Parathyroid adenoma (tissue), 2 donors: ENCODE measurements at regions not wholly inside any gene's neighbourhood (a gene's known extent, or its start where the extent isn't known, plus 50 kb on each side); places are given as distances from the start of the nearest gene placed in this dataset.

ENCODE experiments used
- H2AFZ ChIP-seq: fragments of 300-600 bp; sonication (generic); one replicate; pipeline ENCODE4 v1.7.0; 2017; ENCODE audit warnings: antibody characterized with exemption, mild to moderate bottlenecking
- H3K27ac ChIP-seq: fragments of 300-600 bp; sonication (generic); one replicate; pipeline ENCODE4 v1.7.0; 2017
- H3K27me3 ChIP-seq: fragments of 300-600 bp; sonication (generic); one replicate; pipeline ENCODE4 v1.7.0; 2017; ENCODE audit warnings: low read length; ENCODE audit not compliant: control insufficient read depth, insufficient read depth
- H3K36me3 ChIP-seq: fragments of 300-600 bp; sonication (generic); one replicate; pipeline ENCODE4 v1.7.0; 2017; ENCODE audit warnings: low read length; ENCODE audit not compliant: control insufficient read depth, insufficient read depth
- H3K4me1 ChIP-seq: fragments of 300-600 bp; sonication (generic); one replicate; pipeline ENCODE4 v1.7.0; 2017; ENCODE audit warnings: control low read depth
- H3K4me2 ChIP-seq: fragments of 300-600 bp; sonication (generic); one replicate; pipeline ENCODE4 v1.7.0; 2017; ENCODE audit warnings: low read length
- H3K4me3 ChIP-seq: fragments of 300-600 bp; sonication (generic); one replicate; pipeline ENCODE4 v1.7.0; 2017; ENCODE audit warnings: low read depth, low read length
- H3K79me2 ChIP-seq: fragments of 300-600 bp; sonication (generic); one replicate; pipeline ENCODE4 v1.7.0; 2017; ENCODE audit warnings: control low read depth
- H3K9ac ChIP-seq: fragments of 300-600 bp; sonication (generic); one replicate; pipeline ENCODE4 v1.7.0; 2017; ENCODE audit warnings: mild to moderate bottlenecking
- H3K9me3 ChIP-seq: fragments of 300-600 bp; sonication (generic); one replicate; pipeline ENCODE4 v1.7.0; 2017; ENCODE audit warnings: low read length; ENCODE audit not compliant: control insufficient read depth
- CTCF ChIP-seq: fragments of 300-600 bp; sonication (generic); IDR thresholded peaks from one replicate; pipeline ENCODE4 v1.7.0; 2017; ENCODE audit warnings: antibody characterized with exemption, mild to moderate bottlenecking
- donor health status: primary hyperparathyroidism.

DNA sequence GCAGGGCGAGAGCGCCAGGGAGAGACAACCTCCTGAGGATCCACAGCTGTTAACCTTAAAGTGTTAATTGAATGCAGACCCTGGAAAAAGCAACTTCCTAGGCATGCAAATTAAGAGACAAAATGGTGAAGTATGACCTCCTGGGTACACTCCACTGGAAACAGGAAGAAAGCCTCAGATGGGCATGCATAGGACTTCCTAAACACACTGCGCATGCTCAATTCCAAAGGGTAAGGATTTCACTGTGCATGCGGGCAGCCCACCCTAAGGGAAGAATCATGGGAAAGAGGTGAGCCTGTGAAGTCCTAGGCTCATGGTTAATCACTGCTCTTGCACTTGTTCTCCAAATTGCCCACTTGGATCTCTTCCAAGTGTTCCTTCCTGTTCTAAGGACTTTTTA lies 80.5 kb upstream of the CAPRIN2 start:
- Histone ChIP-seq H3K9me3 (no peaks in the 10 kb centered on the region), H3K4me1 (no peaks in the 10 kb centered on the region), H3K4me3 (no peak overlapping the region), H3K79me2 (no peaks in the 10 kb centered on the region), H3K9ac (no peak overlapping the region), H2AFZ (no peak overlapping the region), H3K36me3 (no peaks in the 10 kb centered on the region), H3K27ac (no peak overlapping the region), H3K27me3 (no peaks in the 10 kb centered on the region), H3K4me2 (no peak overlapping the region)
- no peak for TF ChIP-seq CTCF

- no peak overlapping the region for H2AFZ ChIP-seq
- TF ChIP-seq CTCF, result no peak
Measured at GRCh38 chr12:30830751-30831150, 76.0 kb upstream of the CAPRIN2 start.

GRCh38 chr12:30829876-30830275 lies 75.1 kb upstream of the CAPRIN2 start:
- Histone ChIP-seq H3K9me3 (no peaks in the 10 kb centered on the region), H3K79me2 (no peaks in the 10 kb centered on the region), H3K4me3 (no peak overlapping the region), H3K4me2 (no peak overlapping the region), H2AFZ (no peak overlapping the region), H3K27ac (no peak overlapping the region), H3K27me3 (no peaks in the 10 kb centered on the region), H3K9ac (no peak overlapping the region), H3K4me1 (no peaks in the 10 kb centered on the region), H3K36me3 (no peaks in the 10 kb centered on the region)
- no peak for TF ChIP-seq CTCF

More at GRCh38 chr12:30830751-30831150, 76.0 kb upstream of the CAPRIN2 start:
- Histone ChIP-seq H3K4me1 (no peaks in the 10 kb centered on the region), H3K9me3 (no peaks in the 10 kb centered on the region), H3K27me3 (no peaks in the 10 kb centered on the region), H3K27ac (no peak overlapping the region), H3K9ac (no peak overlapping the region), H3K4me2 (no peak overlapping the region), H3K36me3 (no peaks in the 10 kb centered on the region), H3K4me3 (no peak overlapping the region), H3K79me2 (no peaks in the 10 kb centered on the region)

DNA sequence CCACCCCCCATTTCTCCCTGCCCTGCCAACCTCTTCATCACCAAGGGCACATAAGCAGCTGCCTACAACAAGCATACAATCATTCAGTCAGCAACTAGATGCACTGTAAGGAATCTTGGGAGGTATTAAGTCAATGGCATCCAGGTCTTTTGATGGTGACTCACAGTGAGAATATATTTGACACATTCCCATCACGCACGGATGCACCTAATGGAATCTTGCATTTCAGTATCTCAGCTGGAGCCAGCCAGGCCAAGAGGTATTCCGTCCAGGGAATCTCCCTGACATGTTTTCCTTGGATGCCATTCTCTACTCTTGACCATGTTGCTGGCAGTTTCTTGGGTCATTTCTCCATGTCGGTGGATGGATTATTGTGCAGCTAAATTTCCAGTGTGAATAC lies 73.9 kb upstream of the CAPRIN2 start:
- no peaks in the 10 kb centered on the region for H3K36me3 ChIP-seq
- H3K27me3 ChIP-seq, result no peaks in the 10 kb centered on the region
- H3K27ac ChIP-seq, result no peak overlapping the region
- no peak overlapping the region for H3K9ac ChIP-seq
- H2AFZ ChIP-seq, result no peak overlapping the region
- H3K79me2 ChIP-seq, result no peaks in the 10 kb centered on the region
- H3K4me3 ChIP-seq, result no peak overlapping the region
- no peak overlapping the region for H3K4me2 ChIP-seq
- H3K4me1 ChIP-seq, result no peaks in the 10 kb centered on the region
- no peaks in the 10 kb centered on the region for H3K9me3 ChIP-seq
- no peak for TF ChIP-seq CTCF
